H9 (cell line): ENCODE measurements at regions not wholly inside any gene's neighbourhood (a gene's known extent, or its start where the extent isn't known, plus 50 kb on each side); places are given as distances from the start of the nearest gene placed in this dataset.

ENCODE experiments used
- DNase-seq: peaks from one replicate; pipeline ENCODE4 v3.0.0-alpha.2; 2017
- H2AFZ ChIP-seq: one replicate; pipeline ENCODE4 v1.6.1; 2013; ENCODE audit warnings: mild to moderate bottlenecking, low read length, control low read depth, moderate library complexity
- H2AK5ac ChIP-seq: 2 replicates; pipeline ENCODE4 v1.6.1; 2013; ENCODE audit warnings: low read length, control low read depth, mixed read lengths; ENCODE audit not compliant: insufficient read length
- H2BK120ac ChIP-seq: one replicate; pipeline ENCODE4 v1.6.1; 2013; ENCODE audit warnings: low read depth, mild to moderate bottlenecking, low read length, control low read depth, inconsistent platforms; ENCODE audit not compliant: poor library complexity, severe bottlenecking
- H2BK12ac ChIP-seq: 2 replicates; pipeline ENCODE4 v1.6.1; 2013; ENCODE audit warnings: low read length, control low read depth, mixed read lengths, low read depth; ENCODE audit not compliant: insufficient read length
- H2BK15ac ChIP-seq: 2 replicates; pipeline ENCODE4 v1.6.1; 2013; ENCODE audit warnings: low read depth, low read length, control low read depth
- H2BK20ac ChIP-seq: one replicate; pipeline ENCODE4 v1.6.1; 2013; ENCODE audit warnings: low read depth, mild to moderate bottlenecking, low read length, control low read depth, inconsistent platforms; ENCODE audit not compliant: poor library complexity, severe bottlenecking
- H2BK5ac ChIP-seq: 2 replicates; pipeline ENCODE4 v1.6.1; 2013; ENCODE audit warnings: low read length, control low read depth, mixed read lengths; ENCODE audit not compliant: insufficient read length
- H3K14ac ChIP-seq: 2 replicates; pipeline ENCODE4 v1.6.1; 2013; ENCODE audit warnings: low read length, control low read depth; ENCODE audit not compliant: insufficient read depth
- H3K18ac ChIP-seq: 2 replicates; pipeline ENCODE4 v1.6.1; 2013; ENCODE audit warnings: low read depth, mild to moderate bottlenecking, mixed read lengths, low read length, control low read depth; ENCODE audit not compliant: insufficient read length
- H3K23ac ChIP-seq: 2 replicates; pipeline ENCODE4 v1.6.1; 2013; ENCODE audit warnings: low read length, control low read depth, mixed read lengths, low read depth; ENCODE audit not compliant: insufficient read length
- H3K23me2 ChIP-seq: 2 replicates; pipeline ENCODE4 v1.6.1; 2013; ENCODE audit warnings: low read depth, mild to moderate bottlenecking, mixed read lengths, low read length, control low read depth; ENCODE audit not compliant: insufficient read length, poor library complexity, severe bottlenecking
- H3K27ac ChIP-seq: 2 replicates; pipeline ENCODE4 v1.5.1; 2013; ENCODE audit warnings: low read length, control low read depth, mixed read lengths, low read depth; ENCODE audit not compliant: insufficient read length
- H3K27me3 ChIP-seq: 2 replicates; pipeline ENCODE4 v1.6.1; 2013; ENCODE audit warnings: low read length, control low read depth, inconsistent platforms; ENCODE audit not compliant: insufficient read depth
- H3K4ac ChIP-seq: 2 replicates; pipeline ENCODE4 v1.6.1; 2013; ENCODE audit warnings: low read depth, mild to moderate bottlenecking, control low read depth, inconsistent platforms, low read length, moderate library complexity
- H3K4me1 ChIP-seq: 2 replicates; pipeline ENCODE4 v1.6.1; 2013; ENCODE audit warnings: low read length, control low read depth, inconsistent platforms; ENCODE audit not compliant: insufficient read depth
- H3K4me2 ChIP-seq: 2 replicates; pipeline ENCODE4 v1.6.1; 2013; ENCODE audit warnings: low read length, control low read depth, mixed read lengths; ENCODE audit not compliant: insufficient read length, insufficient read depth
- H3K56ac ChIP-seq: 2 replicates; pipeline ENCODE4 v1.6.1; 2013; ENCODE audit warnings: low read depth, mild to moderate bottlenecking, mixed read lengths, low read length, control low read depth; ENCODE audit not compliant: insufficient read length
- H3K79me1 ChIP-seq: 2 replicates; pipeline ENCODE4 v1.6.1; 2013; ENCODE audit warnings: low read depth, mild to moderate bottlenecking, moderate library complexity, low read length, control low read depth, inconsistent platforms; ENCODE audit not compliant: insufficient read depth, poor library complexity, severe bottlenecking
- H3K79me2 ChIP-seq: 2 replicates; pipeline ENCODE4 v1.6.1; 2013; ENCODE audit warnings: low read length, control low read depth, inconsistent platforms; ENCODE audit not compliant: insufficient read depth
- H3K9ac ChIP-seq: 2 replicates; pipeline ENCODE4 v1.6.1; 2013; ENCODE audit warnings: low read length, control low read depth, mixed read lengths; ENCODE audit not compliant: insufficient read length; ENCODE audit errors: extremely low read depth
- H3K9me3 ChIP-seq: one replicate; pipeline ENCODE4 v1.6.1; 2013; ENCODE audit warnings: low read depth, low read length, inconsistent platforms; ENCODE audit not compliant: control insufficient read depth
- H3T11ph ChIP-seq: one replicate; pipeline ENCODE4 v1.6.1; 2013; ENCODE audit warnings: mild to moderate bottlenecking, low read length, control low read depth, inconsistent platforms
- H4K20me1 ChIP-seq: one replicate; pipeline ENCODE4 v1.6.1; 2013; ENCODE audit not compliant: control insufficient read depth, insufficient read length, insufficient read depth
- H4K5ac ChIP-seq: 2 replicates; pipeline ENCODE4 v1.6.1; 2013; ENCODE audit warnings: low read depth, mild to moderate bottlenecking, mixed read lengths, low read length, control low read depth; ENCODE audit not compliant: insufficient read length
- H4K8ac ChIP-seq: replicated peaks from 2 replicates; pipeline ENCODE4 v1.6.1; 2013; ENCODE audit warnings: low read length, control low read depth, mixed read lengths, low read depth; ENCODE audit not compliant: insufficient read length
- H4K91ac ChIP-seq: 2 replicates; pipeline ENCODE4 v1.6.1; 2013; ENCODE audit warnings: low read depth, mild to moderate bottlenecking, moderate library complexity, mixed read lengths, low read length, control low read depth; ENCODE audit not compliant: insufficient read length
- H3K27ac Mint-ChIP-seq, 3 experiments: 2 replicates in 2 of 3; 3 replicates in 1 of 3; pipeline ENCODE4 v1.8.0; 2020 to 2021; ENCODE audit warnings: mixed read lengths in 3 of 3, mild to moderate bottlenecking in 1 of 3, moderate library complexity in 1 of 3
- H3K27me3 Mint-ChIP-seq: 2 replicates; pipeline ENCODE4 v1.8.0; 2021; ENCODE audit warnings: low read depth, mild to moderate bottlenecking, moderate library complexity, mixed read lengths
- H3K36me3 Mint-ChIP-seq, 3 experiments: 2 replicates in 2 of 3; 3 replicates in 1 of 3; pipeline ENCODE4 v1.8.0; 2020 to 2021; ENCODE audit warnings: low read depth in 3 of 3, mixed read lengths in 3 of 3; ENCODE audit not compliant: insufficient read depth in 1 of 3
- H3K4me1 Mint-ChIP-seq, 2 experiments: 2 replicates each; pipeline ENCODE4 v1.8.0; 2020; ENCODE audit warnings: mixed read lengths in 2 of 2
- H3K4me3 Mint-ChIP-seq, 2 experiments: 2 replicates in 1 of 2; 3 replicates in 1 of 2; pipeline ENCODE4 v1.8.0; 2020 to 2021; ENCODE audit warnings: mild to moderate bottlenecking in 2 of 2, mixed read lengths in 2 of 2, moderate library complexity in 1 of 2
- H3K9me3 Mint-ChIP-seq, 2 experiments: 2 replicates in 1 of 2; 3 replicates in 1 of 2; pipeline ENCODE4 v1.8.0; 2020; ENCODE audit warnings: mild to moderate bottlenecking in 2 of 2, mixed read lengths in 2 of 2, moderate library complexity in 1 of 2
- WGBS: extraction: QIAGEN DNeasy Blood & Tissue Kit; methylation state at CpG from one replicate; pipeline ENCODE4 v1.1.7; 2013; ENCODE audit warnings: missing lambda C conversion rate, low lambda C conversion rate, mixed read lengths; ENCODE audit not compliant: insufficient read length; ENCODE audit errors: extremely low coverage; 5-methylcytosine and 5-hydroxymethylcytosine counted together
- TF ChIP-seq, protein P1 (sequence below): fragments of 200-600 bp; sonication (generic); conservative IDR thresholded peaks from 3 replicates; pipeline ENCODE4 v1.8.0; 2021; ENCODE audit warnings: antibody characterized with exemption, mild to moderate bottlenecking

DNA sequence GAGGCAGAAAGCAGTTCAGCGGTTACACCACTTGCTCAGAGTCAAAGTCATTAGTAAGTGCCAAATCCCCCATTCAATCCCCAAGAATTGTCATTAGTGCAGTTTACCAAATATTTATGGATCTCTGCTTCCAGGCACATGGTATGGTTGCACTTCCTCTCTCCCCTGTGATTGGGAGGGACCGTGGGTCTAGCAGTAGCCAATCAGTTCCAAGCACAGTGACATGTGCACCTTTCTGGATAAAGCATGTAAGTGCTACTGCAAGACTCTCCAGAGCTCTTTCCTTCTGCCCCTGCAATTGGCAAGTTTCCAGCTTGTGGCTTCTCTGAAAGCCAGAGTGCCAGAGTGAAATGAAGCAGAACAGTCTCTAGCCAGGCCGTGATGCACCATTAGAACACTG is 85.3 kb upstream of the FLRT2 start:
- no peak overlapping the region for H3K9ac ChIP-seq
- H2BK15ac ChIP-seq, result no peak overlapping the region
- no peak overlapping the region for H2AFZ ChIP-seq
- H3K23ac ChIP-seq, result no peak overlapping the region
- no peak overlapping the region for H4K8ac ChIP-seq
- Mint-ChIP-seq H3K36me3 (0 out of 7 replicates have a peak, but pooled peaks cover 0 to 1% (median 0%) of the 10 kb centered on the region in 3 experiments), H3K4me3 (no peak overlapping the region), H3K4me1 (0 out of 4 replicates have a peak, but pooled peaks cover 0 to 2% of the 10 kb centered on the region in 2 experiments), H3K27me3 (no peaks in the 10 kb centered on the region), H3K9me3 (peaks cover 0 to 2% of the 10 kb centered on the region in 2 experiments; a peak in 1 of 5 replicates), H3K27ac (no peak overlapping the region)
- no peak overlapping the region for H2AK5ac ChIP-seq
- H3K27me3 ChIP-seq, result no peaks in the 10 kb centered on the region
- TF ChIP-seq, protein P1, sequence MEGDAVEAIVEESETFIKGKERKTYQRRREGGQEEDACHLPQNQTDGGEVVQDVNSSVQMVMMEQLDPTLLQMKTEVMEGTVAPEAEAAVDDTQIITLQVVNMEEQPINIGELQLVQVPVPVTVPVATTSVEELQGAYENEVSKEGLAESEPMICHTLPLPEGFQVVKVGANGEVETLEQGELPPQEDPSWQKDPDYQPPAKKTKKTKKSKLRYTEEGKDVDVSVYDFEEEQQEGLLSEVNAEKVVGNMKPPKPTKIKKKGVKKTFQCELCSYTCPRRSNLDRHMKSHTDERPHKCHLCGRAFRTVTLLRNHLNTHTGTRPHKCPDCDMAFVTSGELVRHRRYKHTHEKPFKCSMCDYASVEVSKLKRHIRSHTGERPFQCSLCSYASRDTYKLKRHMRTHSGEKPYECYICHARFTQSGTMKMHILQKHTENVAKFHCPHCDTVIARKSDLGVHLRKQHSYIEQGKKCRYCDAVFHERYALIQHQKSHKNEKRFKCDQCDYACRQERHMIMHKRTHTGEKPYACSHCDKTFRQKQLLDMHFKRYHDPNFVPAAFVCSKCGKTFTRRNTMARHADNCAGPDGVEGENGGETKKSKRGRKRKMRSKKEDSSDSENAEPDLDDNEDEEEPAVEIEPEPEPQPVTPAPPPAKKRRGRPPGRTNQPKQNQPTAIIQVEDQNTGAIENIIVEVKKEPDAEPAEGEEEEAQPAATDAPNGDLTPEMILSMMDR, result no peak
- no peak for DNase-seq
- no peak overlapping the region for H4K5ac ChIP-seq
- no peak overlapping the region for H2BK12ac ChIP-seq
- H2BK20ac ChIP-seq, result no peak overlapping the region
- no peak overlapping the region for H3K4me2 ChIP-seq
- H3K14ac ChIP-seq, result no peak overlapping the region
- H3K18ac ChIP-seq, result no peak overlapping the region
- H3T11ph ChIP-seq, result no peak overlapping the region
- H3K79me1 ChIP-seq, result no peaks in the 10 kb centered on the region
- no peaks in the 10 kb centered on the region for H3K4me1 ChIP-seq
- no peaks in the 10 kb centered on the region for H3K9me3 ChIP-seq
- no peak overlapping the region for H3K27ac ChIP-seq
- no peaks in the 10 kb centered on the region for H3K79me2 ChIP-seq
- H4K20me1 ChIP-seq, result no peaks in the 10 kb centered on the region
- no peak overlapping the region for H3K56ac ChIP-seq
- H2BK120ac ChIP-seq, result no peak overlapping the region
- H4K91ac ChIP-seq, result no peak overlapping the region
- WGBS, result no CpG with 5 or more reads among the region's 3 CpGs
- H3K4ac ChIP-seq, result no peak overlapping the region
- H3K23me2 ChIP-seq, result no peaks in the 10 kb centered on the region
- no peak overlapping the region for H2BK5ac ChIP-seq
